GM21717 (cell line): ENCODE measurements at regions not wholly inside any gene's neighbourhood (a gene's known extent, or its start where the extent isn't known, plus 50 kb on each side); places are given as distances from the start of the nearest gene placed in this dataset.
A peak's percentile ranks its signal among the peaks of the same experiment; 100 is the strongest.

Source experiments
- ATAC-seq: cut with Tn5 transposase; IDR thresholded peaks from one replicate; pipeline ENCODE4 v1.9.1; 2021; ENCODE audit warnings: mild to moderate bottlenecking, moderate library complexity; ENCODE audit not compliant: unreplicated experiment

DNA sequence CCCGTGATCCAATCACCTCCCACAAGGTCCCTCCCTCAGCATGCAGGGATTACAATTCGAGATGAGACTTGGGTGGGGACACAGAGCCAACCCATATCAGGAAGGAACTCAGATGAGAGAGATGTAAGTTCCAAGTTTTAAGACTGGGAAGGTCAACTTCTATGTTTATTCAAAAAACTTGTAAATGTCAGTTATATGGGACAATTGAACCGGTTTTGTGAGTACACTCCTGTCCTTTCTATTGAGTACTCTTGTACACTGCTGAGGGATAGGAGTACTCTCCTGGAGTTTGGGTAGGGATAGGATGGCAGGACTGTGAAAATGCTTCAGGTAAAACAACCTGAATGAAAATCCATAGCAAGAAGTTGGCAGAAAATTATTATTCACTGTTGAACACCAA is 239.1 kb downstream of the ZNF674 start:
- ATAC-seq, result no peak

DNA sequence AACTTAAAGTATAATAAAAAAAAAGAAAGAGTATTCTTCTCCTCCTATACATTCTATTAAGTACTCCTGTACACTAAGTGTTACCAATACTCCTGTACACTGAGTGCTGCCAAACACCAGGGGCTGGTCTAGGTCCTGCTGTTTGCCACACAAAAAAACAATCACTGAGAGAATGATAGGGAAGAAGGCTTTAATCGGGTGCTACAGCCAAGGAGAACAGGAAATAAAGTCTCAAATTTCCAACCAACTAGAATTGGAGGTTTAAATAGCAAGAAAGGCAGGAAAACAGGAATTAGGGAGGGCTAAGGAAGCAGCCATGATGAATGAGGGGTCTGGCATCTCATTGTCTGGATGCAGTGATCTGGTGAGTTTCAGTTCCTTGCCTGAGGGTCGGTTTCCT is 239.8 kb downstream of the ZNF674 start:
- no peak for ATAC-seq

- ATAC-seq, result no peak
Measured at GRCh38 chrX:46301903-46302302, 243.3 kb downstream of the ZNF674 start.

GRCh38 chrX:46298821-46299220 is 246.4 kb downstream of the ZNF674 start:
- ATAC-seq, result no peak

DNA sequence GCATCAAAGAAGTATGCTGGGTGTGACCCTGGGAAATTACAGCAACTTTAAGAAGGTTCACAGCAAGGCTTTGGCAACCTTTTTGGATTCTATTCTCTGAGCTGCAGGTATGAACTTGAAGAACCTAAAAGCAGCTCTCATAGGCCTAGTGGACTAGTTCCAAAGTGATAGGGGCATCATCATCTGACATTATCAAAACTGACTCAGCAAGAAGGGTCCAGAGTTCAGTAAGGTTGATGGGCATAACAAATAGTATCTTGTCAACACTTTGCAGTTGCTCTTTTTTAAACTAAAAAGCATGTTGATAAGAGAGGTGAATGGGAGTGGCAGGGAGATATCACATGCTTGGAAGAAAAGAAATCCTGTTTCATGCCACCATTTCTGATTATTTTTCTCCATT is 249.3 kb downstream of the ZNF674 start:
- no peak for ATAC-seq

DNA sequence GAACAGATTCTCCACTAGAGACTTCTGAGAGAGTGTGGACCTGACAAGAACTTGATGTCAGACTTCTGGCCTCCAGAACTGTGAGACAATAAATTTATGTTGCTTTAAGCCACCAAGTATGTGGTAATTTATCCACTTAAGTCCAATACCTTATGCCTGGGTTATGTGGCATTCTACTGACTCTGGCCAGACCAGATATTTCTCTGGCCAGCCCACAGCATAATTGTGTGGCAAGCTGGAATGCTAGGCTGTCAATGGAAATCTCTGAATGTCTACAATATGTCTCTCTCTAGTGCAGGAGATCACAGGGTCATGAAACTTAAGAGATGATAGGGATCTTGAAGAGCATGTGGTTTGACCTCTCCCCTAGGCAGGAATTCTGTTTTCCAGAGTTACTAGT is 251.0 kb downstream of the ZNF674 start:
- no peak for ATAC-seq

DNA sequence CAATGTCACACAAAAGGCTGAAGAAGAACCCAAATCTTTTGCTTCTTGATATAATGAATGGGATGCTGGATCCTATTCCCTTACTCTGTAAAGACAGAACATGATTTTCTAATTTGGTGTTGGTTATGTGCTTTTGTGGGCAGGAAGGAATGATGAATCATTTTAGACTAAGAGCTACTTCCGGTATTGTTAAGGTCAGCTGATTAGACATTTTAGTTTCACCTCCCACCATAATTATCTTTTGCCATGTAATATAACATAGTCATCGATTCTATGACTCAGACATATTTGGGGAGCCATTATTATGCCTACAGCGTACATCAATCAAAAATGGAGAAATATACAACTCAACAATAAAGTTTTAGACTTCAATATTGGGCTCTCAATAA is 265.3 kb downstream of the ZNF674 start:
- ATAC-seq, result peak; percentile 53

DNA sequence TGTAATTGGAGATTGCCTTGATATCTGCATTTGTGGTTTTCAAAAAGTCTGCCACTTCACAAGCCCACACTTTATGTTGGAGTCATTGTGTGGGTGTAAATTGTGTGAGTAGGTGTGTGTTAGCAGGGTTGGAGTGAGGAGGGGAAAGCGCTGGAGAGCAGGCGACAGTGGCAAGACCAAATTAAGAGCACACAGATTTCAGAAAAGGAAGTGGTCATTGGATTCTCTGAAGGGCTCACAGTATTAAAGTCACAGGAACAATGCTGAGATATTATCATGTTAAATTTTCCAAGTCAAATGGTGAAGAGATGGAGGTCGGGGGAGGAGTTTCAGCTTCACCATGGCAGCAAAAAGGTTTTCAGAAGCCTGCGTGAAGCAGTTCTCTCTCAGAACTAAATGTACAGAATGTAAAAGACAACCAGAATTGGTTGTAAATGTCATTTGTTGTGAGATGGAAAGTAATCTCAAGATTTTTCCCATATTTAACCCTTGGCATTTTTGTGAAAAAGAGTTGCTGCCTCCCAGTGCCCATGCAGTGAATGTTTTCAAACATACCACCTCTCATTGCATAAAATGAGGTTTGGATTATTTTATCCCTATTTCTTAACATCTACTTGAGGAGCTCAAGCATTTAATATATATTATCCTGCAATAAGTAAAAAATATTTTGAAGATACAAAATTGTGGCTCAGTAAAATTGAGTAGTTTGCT is 265.9 kb downstream of the ZNF674 start:
- ATAC-seq, result no peak

DNA sequence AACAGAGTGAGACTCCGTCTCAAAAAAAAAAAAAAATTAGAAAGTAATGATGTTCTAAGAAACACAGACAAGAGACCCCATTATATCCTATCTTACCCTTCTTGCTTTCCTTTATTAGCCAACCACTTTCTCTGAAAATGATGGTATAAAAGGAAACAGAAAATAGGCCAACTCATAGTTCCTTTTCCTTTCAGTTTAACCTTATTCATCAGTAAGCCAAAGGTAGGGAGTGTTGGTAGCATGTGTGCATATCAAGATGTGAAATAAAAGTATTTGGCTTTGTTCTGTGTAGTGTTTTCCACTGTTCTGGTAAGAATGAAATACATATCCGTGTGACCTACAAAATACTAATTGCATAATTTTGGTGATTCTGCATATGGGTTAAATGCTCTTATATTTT is 266.6 kb downstream of the ZNF674 start:
- ATAC-seq, result no peak

DNA sequence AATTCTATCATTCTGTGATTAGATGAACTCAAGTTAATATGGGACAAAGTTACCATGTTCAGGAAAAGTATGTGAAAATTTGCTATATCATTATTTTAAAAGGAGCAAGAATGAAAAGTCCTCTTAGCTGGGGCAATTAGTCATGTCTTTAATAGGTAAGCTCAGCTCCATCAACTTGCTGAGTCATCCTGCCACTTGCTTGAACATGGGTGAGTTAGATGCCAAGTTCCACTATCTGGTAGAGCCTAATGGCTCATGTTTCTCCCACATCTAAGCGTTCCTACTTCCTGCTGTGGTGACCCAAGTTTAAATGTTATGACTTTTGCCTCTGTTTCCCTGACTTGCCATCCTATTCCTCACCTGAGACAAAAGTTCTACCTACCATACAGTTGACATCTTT is 276.8 kb downstream of the ZNF674 start:
- ATAC-seq, result no peak

DNA sequence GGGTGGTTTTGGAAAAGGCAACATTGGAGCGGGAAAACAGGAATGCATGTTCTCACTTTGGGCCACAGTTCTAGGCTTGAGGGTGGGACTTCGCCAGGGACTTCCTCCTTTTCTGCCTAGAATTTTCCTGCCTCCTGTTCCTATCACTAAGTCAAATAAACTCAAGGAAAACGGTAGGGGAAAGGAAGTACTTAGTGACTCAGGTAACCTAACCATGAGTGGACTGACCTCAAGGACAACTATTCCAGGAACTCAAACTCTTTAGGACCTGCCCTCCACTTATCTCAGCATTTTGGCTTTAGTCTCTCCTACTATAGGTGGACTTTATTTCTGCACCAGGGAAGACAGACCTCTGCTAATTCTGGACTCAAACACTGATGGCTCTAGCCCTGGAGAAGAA is 281.7 kb downstream of the ZNF674 start:
- ATAC-seq, result no peak

GRCh38 chrX:46262304-46262703 is 282.9 kb downstream of the ZNF674 start:
- ATAC-seq, result no peak

DNA sequence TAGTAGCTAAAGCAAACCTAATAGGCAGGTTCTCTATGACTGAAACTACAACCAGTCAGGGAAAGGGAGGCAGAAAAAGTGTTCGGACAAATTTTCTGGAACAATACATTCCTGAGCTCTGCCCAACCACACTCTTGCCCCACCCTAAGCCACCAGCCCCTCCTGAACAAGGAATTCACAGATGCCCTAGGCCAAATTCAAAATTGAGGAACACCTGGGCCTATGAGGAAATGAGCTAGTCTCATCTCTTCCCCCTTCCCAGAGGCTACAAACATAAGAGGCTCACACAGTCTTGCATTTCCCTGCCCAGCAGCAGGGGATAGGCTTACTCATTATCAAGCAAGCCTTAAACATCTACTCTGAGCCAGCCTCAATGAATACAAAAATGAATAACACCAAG is 284.7 kb downstream of the ZNF674 start:
- ATAC-seq, result no peak

DNA sequence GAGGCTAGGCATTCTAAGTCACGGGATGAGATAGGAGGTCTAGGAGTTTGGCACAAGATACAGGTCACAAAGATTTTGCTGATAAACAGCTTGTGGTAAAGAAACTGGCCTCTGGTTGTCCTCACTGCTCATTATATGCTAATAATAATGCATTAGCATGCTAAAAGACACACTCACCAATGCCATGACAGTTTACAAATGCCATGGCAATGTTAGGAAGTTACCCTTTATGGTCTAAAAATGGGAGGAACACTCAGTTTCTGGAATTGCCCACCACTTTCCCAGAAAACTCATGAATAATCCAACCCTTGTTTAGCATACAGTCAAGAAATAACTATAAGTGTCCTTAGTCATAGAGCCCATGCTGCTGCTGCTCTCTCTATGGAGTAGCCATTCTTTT is 286.9 kb downstream of the ZNF674 start:
- no peak for ATAC-seq

- ATAC-seq, result no peak
Measured at GRCh38 chrX:46257451-46257879, 287.8 kb downstream of the ZNF674 start.

GRCh38 chrX:46256875-46257274 is 288.3 kb downstream of the ZNF674 start:
- ATAC-seq, result no peak

- no peak for ATAC-seq
Measured at GRCh38 chrX:46255046-46255445, 290.2 kb downstream of the ZNF674 start.

DNA sequence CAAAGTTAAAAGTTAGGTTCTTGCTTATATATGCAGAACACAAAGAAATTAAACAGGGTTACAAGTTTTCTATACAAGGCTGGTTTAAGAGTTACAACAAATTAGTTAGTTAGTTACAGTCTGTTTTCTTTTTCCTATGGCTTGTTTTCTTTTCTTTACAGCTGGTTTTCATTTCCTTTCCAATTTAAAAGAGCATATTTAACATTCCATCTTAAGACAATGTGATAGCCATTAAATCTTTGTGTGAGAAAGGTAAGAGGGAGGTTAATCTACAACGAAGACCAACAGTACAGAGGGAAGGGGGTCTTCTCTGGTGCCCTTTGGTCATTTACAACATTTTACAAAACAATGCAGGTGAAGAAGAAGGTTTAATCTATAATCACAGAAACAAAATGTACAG is 290.6 kb downstream of the ZNF674 start:
- ATAC-seq, result no peak

GRCh38 chrX:46251755-46252154 is 293.5 kb downstream of the ZNF674 start:
- ATAC-seq, result no peak

DNA sequence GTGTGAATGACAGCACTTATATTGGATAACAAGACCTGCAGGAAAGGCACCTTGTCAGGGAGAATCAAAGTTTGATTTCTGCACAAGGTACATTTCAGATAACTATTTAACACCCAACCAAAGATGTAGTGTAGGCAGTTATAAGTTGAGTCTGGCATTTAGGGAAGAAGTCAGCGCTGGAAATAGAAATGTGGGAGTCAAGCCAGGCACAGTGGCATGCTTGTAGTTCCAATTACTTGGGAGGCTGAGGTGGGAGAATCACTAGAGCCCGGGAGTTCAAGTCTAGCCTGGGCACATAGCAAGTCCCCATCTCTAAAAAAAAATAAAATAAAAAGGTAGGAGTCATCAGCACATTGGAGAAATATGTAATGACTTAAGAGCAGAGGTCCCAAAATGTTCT is 295.1 kb downstream of the ZNF674 start:
- ATAC-seq, result no peak

- ATAC-seq, result no peak
Measured at GRCh38 chrX:46247456-46247855, 297.8 kb downstream of the ZNF674 start.

- no peak for ATAC-seq
Measured at GRCh38 chrX:46244451-46244850, 300.8 kb downstream of the ZNF674 start.

- ATAC-seq, result no peak
Measured at GRCh38 chrX:46236411-46236810, 308.8 kb downstream of the ZNF674 start.
